GM12874 (cell line): ENCODE measurements at regions not wholly inside any gene's neighbourhood (a gene's known extent, or its start where the extent isn't known, plus 50 kb on each side); places are given as distances from the start of the nearest gene placed in this dataset.

ENCODE experiments used
- TF ChIP-seq, protein P1 (sequence below): IDR thresholded peaks from 2 replicates; pipeline ENCODE4 v1.5.1; 2011; ENCODE audit warnings: low read depth, mild to moderate bottlenecking, control low read depth, low read length, moderate library complexity; ENCODE audit not compliant: insufficient read depth

DNA sequence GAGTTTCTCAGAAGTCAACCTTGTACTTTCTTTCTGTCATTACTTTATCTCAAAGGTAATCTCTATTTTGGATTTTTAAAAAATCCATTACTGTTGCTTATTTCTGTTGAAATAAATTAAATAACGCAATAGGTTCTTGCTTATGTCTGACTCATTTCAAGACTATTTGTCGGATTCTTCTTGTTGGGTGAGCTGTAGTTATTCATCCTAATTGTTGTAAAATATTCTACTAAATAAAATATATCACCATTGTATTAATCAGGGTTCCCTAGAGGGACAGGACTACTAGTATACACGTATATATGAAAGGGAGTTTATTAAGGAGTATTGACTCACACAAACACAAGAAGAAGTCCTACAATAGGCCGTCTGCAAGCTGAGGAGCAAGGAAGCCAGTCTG, 403.9 kb upstream of the CYRIA start:
- TF ChIP-seq, protein P1, sequence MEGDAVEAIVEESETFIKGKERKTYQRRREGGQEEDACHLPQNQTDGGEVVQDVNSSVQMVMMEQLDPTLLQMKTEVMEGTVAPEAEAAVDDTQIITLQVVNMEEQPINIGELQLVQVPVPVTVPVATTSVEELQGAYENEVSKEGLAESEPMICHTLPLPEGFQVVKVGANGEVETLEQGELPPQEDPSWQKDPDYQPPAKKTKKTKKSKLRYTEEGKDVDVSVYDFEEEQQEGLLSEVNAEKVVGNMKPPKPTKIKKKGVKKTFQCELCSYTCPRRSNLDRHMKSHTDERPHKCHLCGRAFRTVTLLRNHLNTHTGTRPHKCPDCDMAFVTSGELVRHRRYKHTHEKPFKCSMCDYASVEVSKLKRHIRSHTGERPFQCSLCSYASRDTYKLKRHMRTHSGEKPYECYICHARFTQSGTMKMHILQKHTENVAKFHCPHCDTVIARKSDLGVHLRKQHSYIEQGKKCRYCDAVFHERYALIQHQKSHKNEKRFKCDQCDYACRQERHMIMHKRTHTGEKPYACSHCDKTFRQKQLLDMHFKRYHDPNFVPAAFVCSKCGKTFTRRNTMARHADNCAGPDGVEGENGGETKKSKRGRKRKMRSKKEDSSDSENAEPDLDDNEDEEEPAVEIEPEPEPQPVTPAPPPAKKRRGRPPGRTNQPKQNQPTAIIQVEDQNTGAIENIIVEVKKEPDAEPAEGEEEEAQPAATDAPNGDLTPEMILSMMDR, result no peak

DNA sequence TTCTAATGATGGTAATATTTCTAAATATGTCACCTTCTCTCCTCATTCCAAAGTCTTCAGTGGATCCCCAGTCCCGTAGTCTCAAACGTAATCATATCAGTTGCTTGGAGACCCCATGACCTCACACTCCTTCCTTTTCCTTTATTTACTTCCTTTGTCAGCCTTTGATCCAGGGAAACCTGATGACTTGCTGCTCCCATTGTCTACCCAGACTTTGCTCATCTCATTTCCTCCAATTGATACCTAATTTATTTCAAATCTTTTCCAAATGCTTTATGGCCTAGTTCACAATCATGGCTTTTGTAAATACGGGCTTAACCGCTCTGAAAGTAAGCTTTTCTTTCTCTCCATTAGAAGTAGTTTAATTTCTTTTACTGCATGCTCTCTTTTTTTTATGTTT, 402.4 kb upstream of the CYRIA start:
- TF ChIP-seq, protein P1, result no peak

DNA sequence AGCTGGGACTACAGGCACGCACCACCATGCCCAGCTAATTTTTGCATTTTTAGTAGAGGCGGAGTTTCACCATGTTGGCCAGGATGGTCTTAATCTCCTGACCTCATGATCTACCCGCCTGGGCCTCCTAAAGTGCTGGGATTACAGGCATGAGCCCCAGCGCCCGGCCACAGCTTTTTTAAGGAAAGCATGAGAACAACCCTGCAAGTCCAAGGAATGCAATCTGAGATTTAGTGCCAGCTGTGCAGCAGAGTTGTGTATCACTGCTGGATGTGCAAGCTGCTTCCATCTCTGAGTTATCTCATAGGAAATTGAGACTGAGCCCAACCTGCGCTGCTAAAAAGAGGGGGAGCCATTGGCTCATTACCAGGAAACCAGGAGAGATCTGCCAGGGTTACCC, 399.9 kb upstream of the CYRIA start:
- TF ChIP-seq, protein P1, result no peak

DNA sequence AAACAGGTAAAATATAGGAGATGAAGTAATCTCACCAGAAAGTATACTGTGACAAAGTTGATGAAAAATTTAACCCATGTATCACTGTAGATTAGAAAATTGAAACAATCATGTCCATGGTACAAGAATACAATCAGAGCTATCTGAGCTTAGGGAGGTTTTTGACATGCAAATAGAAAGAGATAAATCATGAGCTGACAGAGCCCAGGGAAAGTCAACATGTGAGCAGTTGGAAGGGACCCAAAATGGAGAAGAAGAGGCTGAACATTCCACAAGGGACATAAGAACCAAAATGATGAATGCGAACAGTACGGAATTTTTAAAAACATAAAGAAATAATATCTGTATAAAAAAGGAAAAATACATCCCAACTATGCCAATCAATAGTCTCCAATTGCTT, 395.4 kb upstream of the CYRIA start:
- TF ChIP-seq, protein P1, result no peak

DNA sequence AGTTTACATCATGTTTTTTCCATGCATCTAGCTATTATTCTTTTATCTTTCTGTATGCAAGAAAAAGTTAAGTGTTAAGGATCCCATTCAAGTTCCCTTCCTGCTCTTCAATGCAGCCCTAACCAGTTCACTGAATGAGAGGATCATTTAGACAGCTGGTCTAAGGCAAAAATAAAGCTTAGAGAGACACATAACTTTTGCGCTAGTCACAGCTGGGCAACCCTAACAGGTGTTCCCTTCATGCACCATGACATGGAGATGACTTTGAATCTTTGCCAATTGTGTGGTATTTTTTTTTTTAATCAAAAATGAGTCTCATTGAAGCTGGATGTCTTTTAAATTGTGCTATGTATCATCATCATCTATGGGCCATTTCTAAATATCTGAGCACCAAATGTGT, 393.8 kb upstream of the CYRIA start:
- TF ChIP-seq, protein P1, result no peak

DNA sequence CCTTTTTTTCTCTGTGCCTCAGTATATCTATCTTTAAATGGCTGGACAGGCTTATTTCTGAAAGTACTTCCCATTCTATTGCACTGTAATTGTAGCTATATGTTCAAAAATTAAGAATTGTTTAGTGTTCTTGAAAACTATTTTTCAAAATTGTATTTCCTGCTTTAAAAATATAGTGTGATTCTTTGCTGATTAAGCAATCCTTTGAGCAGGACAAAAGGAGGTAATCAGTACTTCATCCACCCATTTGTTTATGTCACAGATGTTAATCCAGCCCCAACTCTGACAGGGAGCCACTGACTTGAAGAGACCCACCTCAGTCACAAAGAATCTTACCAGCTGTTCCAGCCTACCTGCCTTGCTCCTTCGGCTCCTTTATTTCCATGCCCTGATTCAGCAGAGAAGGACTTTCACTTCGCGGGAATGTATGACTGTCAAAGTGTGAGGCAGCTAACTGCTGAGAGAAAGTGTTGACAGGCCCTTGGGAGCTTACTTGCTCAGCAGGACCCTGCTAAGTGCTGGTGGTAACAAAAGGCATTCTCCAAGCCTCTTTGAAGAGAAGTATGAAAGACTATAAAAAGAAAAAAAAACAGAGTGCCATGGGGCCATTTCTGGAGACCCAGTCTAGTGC, 393.3 kb upstream of the CYRIA start:
- TF ChIP-seq, protein P1, result no peak

DNA sequence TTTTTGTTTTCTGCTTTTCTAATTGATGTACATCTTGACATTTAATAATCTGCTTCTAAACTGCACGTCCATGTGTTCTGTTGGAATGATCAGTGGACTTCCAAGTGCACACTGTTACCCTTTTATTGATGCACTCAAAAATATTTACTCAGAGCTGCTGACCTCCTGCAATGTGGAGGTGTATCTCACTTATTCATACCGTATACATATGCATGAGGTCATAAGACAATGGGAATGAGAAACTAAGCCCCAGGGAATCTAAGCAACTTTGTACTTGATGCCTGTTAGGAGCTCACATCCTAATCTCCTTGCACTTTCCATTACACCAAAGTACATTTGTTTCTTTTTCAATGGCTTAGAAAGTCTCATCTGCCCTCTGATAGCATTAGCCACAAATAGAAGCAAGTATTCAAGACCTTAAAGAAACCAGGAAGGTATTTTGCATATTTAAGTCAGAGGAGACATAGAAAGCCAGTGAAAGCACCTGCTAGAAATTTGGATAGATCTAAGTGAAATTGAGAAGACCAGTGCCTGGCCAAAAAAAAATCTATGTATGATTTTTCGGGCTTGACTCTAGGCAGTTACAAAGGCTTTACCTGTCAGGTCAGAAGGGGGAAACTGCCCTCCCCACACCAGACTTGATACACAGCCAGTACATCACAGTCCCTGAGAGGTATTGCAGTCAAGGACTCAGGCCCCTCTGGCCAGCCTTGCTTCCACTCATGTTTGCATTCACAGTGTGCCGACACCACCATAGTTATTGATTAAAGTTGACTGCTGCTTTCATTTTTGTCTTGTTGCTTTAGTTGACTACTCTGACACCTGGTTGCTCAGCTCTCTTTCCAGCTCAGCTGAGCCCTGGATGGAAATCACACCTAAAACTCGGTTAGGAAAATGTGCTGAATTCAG, 391.7 kb upstream of the CYRIA start:
- TF ChIP-seq, protein P1, result no peak
